HG02973 (cell line): ENCODE measurements at regions not wholly inside any gene's neighbourhood (a gene's known extent, or its start where the extent isn't known, plus 50 kb on each side); places are given as distances from the start of the nearest gene placed in this dataset.

Experiments used
- ATAC-seq: cut with Tn5 transposase; IDR thresholded peaks from one replicate; pipeline ENCODE4 v1.9.1; 2021; ENCODE audit warnings: moderate library complexity; ENCODE audit not compliant: unreplicated experiment

- ATAC-seq = no peak
Observed at GRCh38 chr1:38105267-38105666, 58.7 kb upstream of the POU3F1 start.

- no peak for ATAC-seq
Observed at GRCh38 chr1:38102636-38103035, 56.0 kb upstream of the POU3F1 start.

- ATAC-seq = no peak
Observed at GRCh38 chr1:38101037-38101785, 54.6 kb upstream of the POU3F1 start.

- no peak for ATAC-seq
Observed at GRCh38 chr1:38098101-38098847, 51.7 kb upstream of the POU3F1 start.

GRCh38 chr1:38097284-38097898, 50.8 kb upstream of the POU3F1 start:
- ATAC-seq = no peak
